Renal cortex interstitium (tissue), 11 donors: ENCODE measurements at regions not wholly inside any gene's neighbourhood (a gene's known extent, or its start where the extent isn't known, plus 50 kb on each side); places are given as distances from the start of the nearest gene placed in this dataset.
A peak's percentile ranks its signal among the peaks of the same experiment; 100 is the strongest.

Source experiments
- DNase-seq, 11 donors: peaks; one replicate each; pipeline ENCODE4 v3.0.0-alpha.2; 2013; ENCODE audit warnings: low read depth in 9 of 11, low spot score in 4 of 11; ENCODE audit errors: extremely low read depth in 1 of 11

GRCh38 chr1:221053889-221054288 is 174.6 kb downstream of the HLX start:
- no peak for DNase-seq

GRCh38 chr1:221059506-221059905 is 180.3 kb downstream of the HLX start:
- no peak for DNase-seq

GRCh38 chr1:221063651-221064050 is 184.4 kb downstream of the HLX start:
- DNase-seq: no peak

GRCh38 chr1:221066351-221067001 is 187.2 kb downstream of the HLX start:
- no peak for DNase-seq

- no peak for DNase-seq
Measured at GRCh38 chr1:221067721-221068120, 188.5 kb downstream of the HLX start.

- no peak for DNase-seq
Measured at GRCh38 chr1:221069178-221069903, 190.1 kb downstream of the HLX start.

GRCh38 chr1:221069986-221070385 is 190.7 kb downstream of the HLX start:
- no peak for DNase-seq

GRCh38 chr1:221071777-221072176 is 192.5 kb downstream of the HLX start:
- DNase-seq: no peak

- no peak for DNase-seq
Measured at GRCh38 chr1:221072214-221072613, 193.0 kb downstream of the HLX start.

GRCh38 chr1:221074332-221074731 is 195.1 kb downstream of the HLX start:
- no peak for DNase-seq

GRCh38 chr1:221075911-221076310 is 196.7 kb downstream of the HLX start:
- no peak for DNase-seq

- no peak for DNase-seq
Measured at GRCh38 chr1:221076391-221076811, 197.2 kb downstream of the HLX start.

GRCh38 chr1:221078260-221078965 is 199.2 kb downstream of the HLX start:
- DNase-seq: no peak

GRCh38 chr1:221083902-221084301 is 204.7 kb downstream of the HLX start:
- DNase-seq: no peak

GRCh38 chr1:221084681-221085080 is 205.4 kb downstream of the HLX start:
- peak in 4 of 11 donors; percentile 8 to 24 (median 21) for DNase-seq

- DNase-seq: no peak
Measured at GRCh38 chr1:221085701-221086375, 206.6 kb downstream of the HLX start.

GRCh38 chr1:221087919-221088318 is 208.7 kb downstream of the HLX start:
- DNase-seq: no peak

GRCh38 chr1:221089273-221089672 is 210.0 kb downstream of the HLX start:
- DNase-seq: no peak

GRCh38 chr1:221089803-221090202 is 210.6 kb downstream of the HLX start:
- DNase-seq: no peak
